Testis (tissue), 2 donors: ENCODE measurements at regions not wholly inside any gene's neighbourhood (a gene's known extent, or its start where the extent isn't known, plus 50 kb on each side); places are given as distances from the start of the nearest gene placed in this dataset.

Source experiments
- DNase-seq: peaks from one replicate; pipeline ENCODE4 v3.0.0-alpha.2; 2019
- H3K27ac ChIP-seq, 2 donors: fragments of 200-600 bp; sonication (generic); one replicate each; pipeline ENCODE4 v1.5.1; 2019
- H3K27me3 ChIP-seq: fragments of 200-600 bp; sonication (generic); one replicate; pipeline ENCODE4 v1.5.1; 2019
- H3K36me3 ChIP-seq: fragments of 200-600 bp; sonication (generic); one replicate; pipeline ENCODE4 v1.5.1; 2017; ENCODE audit warnings: low read depth; ENCODE audit errors: missing control alignments
- H3K4me1 ChIP-seq: fragments of 200-600 bp; sonication (generic); one replicate; pipeline ENCODE4 v1.5.1; 2019
- H3K4me3 ChIP-seq, 2 donors: fragments of 200-600 bp; sonication (generic); one replicate each; pipeline ENCODE4 v1.5.1; 2017 to 2019
- H3K9me3 ChIP-seq: fragments of 200-600 bp; sonication (generic); one replicate; pipeline ENCODE4 v1.5.1; 2017
- POLR2A ChIP-seq: fragments of 450-650 bp; IDR thresholded peaks from one replicate; pipeline ENCODE4 v1.6.1; 2017; ENCODE audit warnings: antibody characterized with exemption, mild to moderate bottlenecking, moderate library complexity
- WGBS, 2 donors: methylation state at CpG; one replicate each; pipeline ENCODE4 v1.1.5; 2018; 5-methylcytosine and 5-hydroxymethylcytosine counted together
- intact Hi-C: fragments of 100-400 bp; cut with DNase I; formaldehyde crosslinking; loops from one replicate; pipeline ENCODE4 v1.15.1; 2023; ENCODE audit warnings: low total_unique reads
- TF ChIP-seq, protein P1 (sequence below), 3 experiments: fragments of 450-650 bp in 2 of 3; fragments of 200-600 bp in 1 of 3; sonication (generic) in 1 of 3; IDR thresholded peaks; one replicate each; pipeline ENCODE4 v1.5.1; 2016 to 2019; ENCODE audit warnings: antibody characterized with exemption in 3 of 3, mild to moderate bottlenecking in 2 of 3, moderate library complexity in 1 of 3

DNA sequence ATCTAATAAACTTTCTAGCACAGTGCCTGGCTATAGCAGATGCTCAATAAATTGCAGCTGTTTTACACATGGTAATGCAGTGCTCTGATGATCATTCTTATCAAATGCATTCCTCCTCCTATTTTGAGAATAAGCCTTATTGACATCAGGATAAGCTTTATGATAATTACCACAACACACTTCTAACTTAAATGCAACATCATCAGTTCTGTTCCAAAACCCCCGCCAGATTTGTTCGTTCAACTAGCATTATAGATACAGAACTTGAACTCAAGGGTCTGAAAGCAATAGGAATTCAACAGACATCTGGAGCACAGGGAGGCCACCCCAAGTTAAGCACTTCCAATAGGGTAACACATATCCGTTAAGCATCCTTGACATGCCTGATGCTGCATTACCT lies 684.4 kb upstream of the LMCD1 start:
- intact Hi-C loops = no loop called here
- no peaks in the 10 kb centered on the region for H3K36me3 ChIP-seq
- H3K4me1 ChIP-seq = no peaks in the 10 kb centered on the region
- no peak overlapping the region for H3K4me3 ChIP-seq
- H3K27me3 ChIP-seq = no peaks in the 10 kb centered on the region
- H3K9me3 ChIP-seq = no peaks in the 10 kb centered on the region
- no peak for DNase-seq
- WGBS, 2 donors = 68 to 95% methylated on average over 3 of the region's 3 CpGs
- TF ChIP-seq POLR2A = no peak
- TF ChIP-seq, protein P1, sequence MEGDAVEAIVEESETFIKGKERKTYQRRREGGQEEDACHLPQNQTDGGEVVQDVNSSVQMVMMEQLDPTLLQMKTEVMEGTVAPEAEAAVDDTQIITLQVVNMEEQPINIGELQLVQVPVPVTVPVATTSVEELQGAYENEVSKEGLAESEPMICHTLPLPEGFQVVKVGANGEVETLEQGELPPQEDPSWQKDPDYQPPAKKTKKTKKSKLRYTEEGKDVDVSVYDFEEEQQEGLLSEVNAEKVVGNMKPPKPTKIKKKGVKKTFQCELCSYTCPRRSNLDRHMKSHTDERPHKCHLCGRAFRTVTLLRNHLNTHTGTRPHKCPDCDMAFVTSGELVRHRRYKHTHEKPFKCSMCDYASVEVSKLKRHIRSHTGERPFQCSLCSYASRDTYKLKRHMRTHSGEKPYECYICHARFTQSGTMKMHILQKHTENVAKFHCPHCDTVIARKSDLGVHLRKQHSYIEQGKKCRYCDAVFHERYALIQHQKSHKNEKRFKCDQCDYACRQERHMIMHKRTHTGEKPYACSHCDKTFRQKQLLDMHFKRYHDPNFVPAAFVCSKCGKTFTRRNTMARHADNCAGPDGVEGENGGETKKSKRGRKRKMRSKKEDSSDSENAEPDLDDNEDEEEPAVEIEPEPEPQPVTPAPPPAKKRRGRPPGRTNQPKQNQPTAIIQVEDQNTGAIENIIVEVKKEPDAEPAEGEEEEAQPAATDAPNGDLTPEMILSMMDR (IDR thresholded peaks at IDR 0.05) = no peak
- no peak overlapping the region for H3K27ac ChIP-seq

DNA sequence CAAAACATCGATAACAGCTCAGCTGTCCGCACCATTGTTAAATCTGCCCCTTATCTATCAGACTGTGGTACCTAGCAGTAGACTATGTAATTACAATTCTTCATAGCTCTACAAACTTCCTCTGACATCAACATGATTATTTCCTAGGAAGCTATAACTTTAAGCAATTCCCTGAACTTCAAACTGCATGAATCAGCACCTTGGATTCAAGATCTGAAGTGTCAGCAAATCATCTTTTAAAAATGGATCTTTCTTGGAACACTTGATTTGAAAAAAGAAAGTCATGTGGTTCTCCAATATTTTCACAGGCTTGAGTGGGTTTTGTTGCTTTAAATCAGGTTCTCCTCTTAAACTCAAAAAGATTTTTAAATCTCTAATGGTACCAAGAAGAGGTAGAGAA lies 680.7 kb upstream of the LMCD1 start:
- intact Hi-C loops = no loop called here
- H3K4me3 ChIP-seq = no peak overlapping the region
- no peaks in the 10 kb centered on the region for H3K9me3 ChIP-seq
- H3K4me1 ChIP-seq = no peaks in the 10 kb centered on the region
- TF ChIP-seq, protein P1 (IDR thresholded peaks at IDR 0.05) = no peak
- no peak for TF ChIP-seq POLR2A
- no peak for DNase-seq
- no peak overlapping the region for H3K27ac ChIP-seq
- no peaks in the 10 kb centered on the region for H3K36me3 ChIP-seq
- no peaks in the 10 kb centered on the region for H3K27me3 ChIP-seq
- WGBS, 2 donors = 88 to 97% methylated on average over 2 of the region's 2 CpGs

DNA sequence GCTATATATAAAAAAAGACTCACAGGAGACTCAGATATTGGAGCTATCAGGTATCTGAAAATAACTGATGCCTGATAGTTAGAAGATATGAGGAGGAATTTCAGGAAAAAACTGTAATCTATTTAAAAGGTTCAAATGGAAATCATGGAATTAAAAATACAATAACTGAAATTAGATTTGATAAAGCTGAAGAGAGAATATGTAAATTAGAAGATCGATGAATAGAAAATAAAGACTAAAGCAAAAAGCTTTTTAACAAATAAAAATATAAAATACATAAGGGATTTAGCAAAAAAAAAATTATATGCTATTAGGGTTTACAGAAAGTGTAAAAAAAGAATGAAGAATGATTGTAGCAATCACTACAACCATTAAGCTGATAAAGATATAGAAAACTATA lies 679.8 kb upstream of the LMCD1 start:
- WGBS, 2 donors = 90 to 94% methylated on average over 1 of the region's 1 CpG
- no peaks in the 10 kb centered on the region for H3K27me3 ChIP-seq
- no peak overlapping the region for H3K4me3 ChIP-seq
- H3K36me3 ChIP-seq = no peaks in the 10 kb centered on the region
- DNase-seq = no peak
- no peaks in the 10 kb centered on the region for H3K9me3 ChIP-seq
- no peak overlapping the region for H3K27ac ChIP-seq
- intact Hi-C loops = no loop called here
- H3K4me1 ChIP-seq = no peaks in the 10 kb centered on the region
- TF ChIP-seq, protein P1 (IDR thresholded peaks at IDR 0.05) = no peak
- no peak for TF ChIP-seq POLR2A

DNA sequence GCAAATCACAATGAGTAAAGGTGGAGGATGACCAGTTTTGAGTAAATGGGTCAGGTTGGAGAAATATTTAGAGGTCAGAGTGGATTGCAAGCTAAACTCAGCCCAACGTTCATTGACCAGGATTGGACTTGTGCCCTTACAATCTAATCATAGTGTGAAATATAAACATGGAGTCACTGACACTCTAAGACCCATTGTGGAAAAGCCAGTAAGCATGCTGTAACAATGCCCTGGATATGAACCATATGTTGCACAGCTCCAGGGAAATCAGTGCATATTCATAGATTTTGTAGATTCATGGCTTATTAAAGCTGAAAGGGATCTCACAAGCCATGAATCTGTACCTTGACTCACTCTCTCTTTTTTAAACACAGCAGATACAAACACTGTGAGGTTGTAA lies 660.2 kb upstream of the LMCD1 start:
- intact Hi-C loops = no loop called here
- WGBS, 2 donors = 28 to 47% methylated on average over 1 of the region's 1 CpG
- Histone ChIP-seq H3K4me3 (no peak overlapping the region), H3K27ac (no peak overlapping the region), H3K4me1 (no peaks in the 10 kb centered on the region), H3K9me3 (no peaks in the 10 kb centered on the region), H3K36me3 (no peaks in the 10 kb centered on the region), H3K27me3 (no peaks in the 10 kb centered on the region)
- DNase-seq = no peak
- TF ChIP-seq POLR2A = no peak
- TF ChIP-seq, protein P1 (IDR thresholded peaks at IDR 0.05) = no peak

DNA sequence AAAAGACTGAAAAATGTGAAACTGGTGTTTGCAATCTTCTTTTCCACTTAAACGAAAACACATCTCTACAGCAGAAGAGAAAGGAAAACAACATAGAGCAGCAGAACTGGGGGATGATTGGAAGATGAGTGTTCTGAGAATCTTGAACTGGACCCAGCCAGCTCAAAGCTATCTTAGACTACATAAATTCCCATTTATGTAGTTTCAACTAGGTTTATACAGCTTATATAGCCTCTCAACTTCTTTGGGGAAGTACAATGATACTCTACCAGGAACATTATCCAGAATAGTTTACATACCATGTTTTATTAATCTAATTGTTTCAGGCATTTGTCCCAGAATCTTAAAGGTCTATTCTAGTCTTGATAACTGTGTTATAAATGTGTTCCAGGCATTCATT lies 658.2 kb upstream of the LMCD1 start:
- intact Hi-C loops = no loop called here
- TF ChIP-seq POLR2A = no peak
- TF ChIP-seq, protein P1 (IDR thresholded peaks at IDR 0.05) = no peak

More for the DNA sequence above, 658.2 kb upstream of the LMCD1 start:
- H3K36me3 ChIP-seq = no peaks in the 10 kb centered on the region
- no peaks in the 10 kb centered on the region for H3K27me3 ChIP-seq
- no peaks in the 10 kb centered on the region for H3K9me3 ChIP-seq
- H3K27ac ChIP-seq = no peak overlapping the region
- DNase-seq = no peak
- 73 to 75% methylated on average over 1 of the region's 1 CpG for WGBS, 2 donors
- H3K4me3 ChIP-seq = no peak overlapping the region
- no peaks in the 10 kb centered on the region for H3K4me1 ChIP-seq
